WTC11 (cell line): ENCODE measurements at regions not wholly inside any gene's neighbourhood (a gene's known extent, or its start where the extent isn't known, plus 50 kb on each side); places are given as distances from the start of the nearest gene placed in this dataset.

ENCODE experiments used
- ATF1 ChIP-seq: sonication (generic); formaldehyde crosslinking; IDR thresholded peaks from 2 replicates; pipeline ENCODE4 v1.8.1; 2023; ENCODE audit warnings: mild to moderate bottlenecking, moderate library complexity, missing genetic modification reagents
- ATF3 ChIP-seq: sonication (generic); formaldehyde crosslinking; conservative IDR thresholded peaks from 2 replicates; pipeline ENCODE4 v1.8.1; 2022; ENCODE audit warnings: mild to moderate bottlenecking, missing genetic modification reagents
- CDX4 ChIP-seq: fragments of 250-450 bp; sonication (Bioruptor Pico); IDR thresholded peaks from 2 replicates; pipeline ENCODE4 v1.9.0; 2021; ENCODE audit warnings: moderate library complexity, mild to moderate bottlenecking, inconsistent platforms, borderline replicate concordance
- CTCF ChIP-seq: fragments of 200-600 bp; IDR thresholded peaks from 2 replicates; pipeline ENCODE4 v1.8.0; 2022; ENCODE audit warnings: antibody characterized with exemption
- E2F5 ChIP-seq: sonication (generic); formaldehyde crosslinking; IDR thresholded peaks from 2 replicates; pipeline ENCODE4 v1.8.1; 2022; ENCODE audit warnings: mild to moderate bottlenecking, moderate library complexity, missing genetic modification reagents
- FOXJ3 ChIP-seq: sonication (generic); formaldehyde crosslinking; IDR thresholded peaks from 2 replicates; pipeline ENCODE4 v1.9.0; 2021; ENCODE audit warnings: missing genetic modification reagents, mild to moderate bottlenecking, borderline replicate concordance
- HMGA2 ChIP-seq: fragments of 250-450 bp; sonication (Bioruptor Pico); IDR thresholded peaks from 2 replicates; pipeline ENCODE4 v1.4.0; 2021; ENCODE audit warnings: mild to moderate bottlenecking, moderate library complexity
- MAX ChIP-seq: sonication (generic); formaldehyde crosslinking; IDR thresholded peaks from 2 replicates; pipeline ENCODE4 v1.8.0; 2022; ENCODE audit warnings: mild to moderate bottlenecking, missing genetic modification reagents
- NR1H2 ChIP-seq: sonication (generic); formaldehyde crosslinking; IDR thresholded peaks from 2 replicates; pipeline ENCODE4 v1.9.0; 2021; ENCODE audit warnings: mild to moderate bottlenecking, moderate library complexity, missing genetic modification reagents
- NR2C2 ChIP-seq: sonication (generic); formaldehyde crosslinking; IDR thresholded peaks from 2 replicates; pipeline ENCODE4 v1.8.0; 2022; ENCODE audit warnings: mild to moderate bottlenecking, missing genetic modification reagents
- SP1 ChIP-seq: sonication (generic); formaldehyde crosslinking; conservative IDR thresholded peaks from 2 replicates; pipeline ENCODE4 v1.8.1; 2022; ENCODE audit warnings: missing genetic modification reagents
- TP53 ChIP-seq: sonication (generic); formaldehyde crosslinking; IDR thresholded peaks from 2 replicates; pipeline ENCODE4 v1.8.1; 2023; ENCODE audit warnings: mild to moderate bottlenecking, missing genetic modification reagents
- USF1 ChIP-seq: sonication (generic); formaldehyde crosslinking; IDR thresholded peaks from 2 replicates; pipeline ENCODE4 v1.8.0; 2022; ENCODE audit warnings: mild to moderate bottlenecking, missing genetic modification reagents
- USF2 ChIP-seq: sonication (generic); formaldehyde crosslinking; IDR thresholded peaks from 2 replicates; pipeline ENCODE4 v1.8.1; 2023; ENCODE audit warnings: mild to moderate bottlenecking, missing genetic modification reagents, moderate library complexity

- TF ChIP-seq SP1 (CRISPR knock-in tag) (no peak), CTCF (no peak), ATF3 (CRISPR knock-in tag) (no peak), NR1H2 (CRISPR knock-in tag) (no peak), ATF1 (CRISPR knock-in tag) (no peak), FOXJ3 (no peak), E2F5 (no peak), USF1 (CRISPR knock-in tag) (no peak), USF2 (no peak), HMGA2 (CRISPR knock-in tag) (no peak), CDX4 (CRISPR knock-in tag) (no peak), MAX (no peak), NR2C2 (no peak), TP53 (CRISPR knock-in tag) (no peak)
These were observed 210.7 kb downstream of the EFCAB11 start for GRCh38 chr14:89743828-89744227.
